HL-60 (cell line): ENCODE measurements at regions not wholly inside any gene's neighbourhood (a gene's known extent, or its start where the extent isn't known, plus 50 kb on each side); places are given as distances from the start of the nearest gene placed in this dataset.

Experiments used
- DNase-seq, 2 experiments: peaks; one replicate each; pipeline ENCODE4 v3.0.0-alpha.2; 2010 to 2020; ENCODE audit warnings: low read depth in 1 of 2, low spot score in 1 of 2
- H3K27ac ChIP-seq: fragments of 250-450 bp; sonication (Bioruptor Pico); replicated peaks from 2 replicates; pipeline ENCODE4 v1.5.1; 2020; ENCODE audit warnings: mild to moderate bottlenecking, moderate library complexity
- H3K27me3 ChIP-seq: fragments of 250-450 bp; sonication (Bioruptor Pico); 2 replicates; pipeline ENCODE4 v1.5.1; 2021; ENCODE audit warnings: mild to moderate bottlenecking, moderate library complexity; ENCODE audit not compliant: insufficient read depth, poor library complexity, severe bottlenecking
- H3K4me3 ChIP-seq: replicated peaks from 2 replicates; pipeline ENCODE4 v1.5.1; 2011; ENCODE audit warnings: mild to moderate bottlenecking, control low read depth, low read length; ENCODE audit not compliant: insufficient read depth
- CTCF ChIP-seq: IDR thresholded peaks from one replicate; pipeline ENCODE4 v1.5.1; 2011; ENCODE audit warnings: low read length, control low read depth, inconsistent platforms; ENCODE audit not compliant: insufficient read depth
- GABPA ChIP-seq: IDR thresholded peaks from 2 replicates; pipeline ENCODE4 v1.6.1; 2012; ENCODE audit warnings: low read depth
- POLR2AphosphoS5 ChIP-seq: IDR thresholded peaks from 2 replicates; pipeline ENCODE4 v1.6.1; 2012; ENCODE audit warnings: low read depth
- SPI1 ChIP-seq: IDR thresholded peaks from 2 replicates; pipeline ENCODE4 v1.6.1; 2012; ENCODE audit warnings: low read depth, mild to moderate bottlenecking, borderline replicate concordance
- TF ChIP-seq, protein P1 (sequence below): IDR thresholded peaks from 2 replicates; pipeline ENCODE4 v1.6.1; 2012; ENCODE audit warnings: low read depth; ENCODE audit not compliant: insufficient replicate concordance

DNA sequence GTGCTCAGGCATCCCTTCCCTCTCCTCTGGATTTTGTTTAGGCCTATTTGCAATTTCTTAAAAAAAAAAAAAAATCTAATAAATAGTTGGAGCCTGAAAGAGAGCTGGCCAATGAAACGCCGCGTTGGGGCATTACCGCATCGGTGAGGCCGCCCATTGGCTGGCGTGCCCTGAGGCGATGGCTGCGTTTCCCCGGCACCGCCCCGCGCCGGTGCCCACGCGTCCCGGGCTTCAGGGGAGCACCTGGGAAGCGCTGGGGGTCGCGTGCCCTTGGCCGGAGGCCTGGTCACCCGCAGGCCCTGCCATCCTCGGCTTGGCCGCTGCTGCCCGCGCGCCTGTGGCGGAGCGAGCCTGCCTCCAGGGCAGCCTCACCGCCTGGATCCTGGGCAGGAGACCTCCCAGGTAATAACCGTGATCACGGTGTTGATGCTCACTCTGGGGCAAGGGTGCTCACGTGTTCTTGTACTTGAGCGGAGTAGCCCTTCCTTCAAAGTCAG lies 155.4 kb downstream of the NRN1 start:
- H3K27ac ChIP-seq = no peak overlapping the region
- DNase-seq = no peak
- TF ChIP-seq, protein P1, sequence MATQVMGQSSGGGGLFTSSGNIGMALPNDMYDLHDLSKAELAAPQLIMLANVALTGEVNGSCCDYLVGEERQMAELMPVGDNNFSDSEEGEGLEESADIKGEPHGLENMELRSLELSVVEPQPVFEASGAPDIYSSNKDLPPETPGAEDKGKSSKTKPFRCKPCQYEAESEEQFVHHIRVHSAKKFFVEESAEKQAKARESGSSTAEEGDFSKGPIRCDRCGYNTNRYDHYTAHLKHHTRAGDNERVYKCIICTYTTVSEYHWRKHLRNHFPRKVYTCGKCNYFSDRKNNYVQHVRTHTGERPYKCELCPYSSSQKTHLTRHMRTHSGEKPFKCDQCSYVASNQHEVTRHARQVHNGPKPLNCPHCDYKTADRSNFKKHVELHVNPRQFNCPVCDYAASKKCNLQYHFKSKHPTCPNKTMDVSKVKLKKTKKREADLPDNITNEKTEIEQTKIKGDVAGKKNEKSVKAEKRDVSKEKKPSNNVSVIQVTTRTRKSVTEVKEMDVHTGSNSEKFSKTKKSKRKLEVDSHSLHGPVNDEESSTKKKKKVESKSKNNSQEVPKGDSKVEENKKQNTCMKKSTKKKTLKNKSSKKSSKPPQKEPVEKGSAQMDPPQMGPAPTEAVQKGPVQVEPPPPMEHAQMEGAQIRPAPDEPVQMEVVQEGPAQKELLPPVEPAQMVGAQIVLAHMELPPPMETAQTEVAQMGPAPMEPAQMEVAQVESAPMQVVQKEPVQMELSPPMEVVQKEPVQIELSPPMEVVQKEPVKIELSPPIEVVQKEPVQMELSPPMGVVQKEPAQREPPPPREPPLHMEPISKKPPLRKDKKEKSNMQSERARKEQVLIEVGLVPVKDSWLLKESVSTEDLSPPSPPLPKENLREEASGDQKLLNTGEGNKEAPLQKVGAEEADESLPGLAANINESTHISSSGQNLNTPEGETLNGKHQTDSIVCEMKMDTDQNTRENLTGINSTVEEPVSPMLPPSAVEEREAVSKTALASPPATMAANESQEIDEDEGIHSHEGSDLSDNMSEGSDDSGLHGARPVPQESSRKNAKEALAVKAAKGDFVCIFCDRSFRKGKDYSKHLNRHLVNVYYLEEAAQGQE = no peak
- no peak for TF ChIP-seq SPI1
- H3K4me3 ChIP-seq = no peak overlapping the region
- H3K27me3 ChIP-seq = peaks cover 7% of the 10 kb centered on the region

GRCh38 chr6:5850848-5851255 lies 155.9 kb downstream of the NRN1 start:
- Histone ChIP-seq H3K4me3 (no peak overlapping the region), H3K27me3 (peaks cover 7% of the 10 kb centered on the region), H3K27ac (no peak overlapping the region)
- no peak for TF ChIP-seq GABPA
- DNase-seq = no peak

- TF ChIP-seq POLR2AphosphoS5 = no peak
- no peak for TF ChIP-seq GABPA
- TF ChIP-seq CTCF = no peak
- TF ChIP-seq, protein P1 = no peak
- no peak for DNase-seq
- Histone ChIP-seq H3K27ac (no peak overlapping the region), H3K4me3 (no peak overlapping the region), H3K27me3 (peaks cover 7% of the 10 kb centered on the region)
Observed at GRCh38 chr6:5846889-5847288, 159.8 kb downstream of the NRN1 start.

- no peak for TF ChIP-seq GABPA
- TF ChIP-seq, protein P1 = no peak
- no peak for TF ChIP-seq POLR2AphosphoS5
- no peak for TF ChIP-seq SPI1
- no peak for TF ChIP-seq CTCF
- DNase-seq = no peak
- no peak overlapping the region for H3K27ac ChIP-seq
- no peak overlapping the region for H3K4me3 ChIP-seq
- H3K27me3 ChIP-seq = peaks cover 4% of the 10 kb centered on the region
Observed at GRCh38 chr6:5846335-5846734, 160.4 kb downstream of the NRN1 start.
